Omental fat pad (tissue), 3 donors: ENCODE measurements at regions not wholly inside any gene's neighbourhood (a gene's known extent, or its start where the extent isn't known, plus 50 kb on each side); places are given as distances from the start of the nearest gene placed in this dataset.

Source experiments
- ATAC-seq: fragments of 150-250 bp; one replicate; pipeline ENCODE4 v1.9.1; 2016; ENCODE audit warnings: mild to moderate bottlenecking, moderate library complexity; ENCODE audit not compliant: low FRiP score
- DNase-seq: peaks from one replicate; pipeline ENCODE4 v3.0.0-alpha.2; 2019; ENCODE audit warnings: low spot score
- CTCF ChIP-seq, 3 donors: fragments of 450-650 bp; IDR thresholded peaks; one replicate each; pipeline ENCODE4 v1.5.1; 2016 to 2017; ENCODE audit warnings: antibody characterized with exemption in 3 of 3, mild to moderate bottlenecking in 3 of 3, moderate library complexity in 2 of 3

- DNase-seq (no peak), ATAC-seq (no peak)
- TF ChIP-seq CTCF (IDR thresholded peaks at IDR 0.05), result no peak
These were observed 201.0 kb downstream of the POSTN start for GRCh38 chr13:37397535-37397934.

GRCh38 chr13:37395544-37395943 is 203.0 kb downstream of the POSTN start:
- no peak for TF ChIP-seq CTCF (IDR thresholded peaks at IDR 0.05)
- no peak for DNase-seq
- ATAC-seq, result no peak

GRCh38 chr13:37392389-37392788 is 206.2 kb downstream of the POSTN start:
- ATAC-seq, result no peak

GRCh38 chr13:37390735-37391134 is 207.8 kb downstream of the POSTN start:
- TF ChIP-seq CTCF (IDR thresholded peaks at IDR 0.05), result no peak
- ATAC-seq (no peak), DNase-seq (no peak)

More at GRCh38 chr13:37392389-37392788, 206.2 kb downstream of the POSTN start:
- DNase-seq, result no peak
- no peak for TF ChIP-seq CTCF (IDR thresholded peaks at IDR 0.05)

- no peak for TF ChIP-seq CTCF (IDR thresholded peaks at IDR 0.05)
- no peak for ATAC-seq
- DNase-seq, result no peak
These were observed 212.5 kb downstream of the POSTN start for GRCh38 chr13:37385956-37386670.

GRCh38 chr13:37385248-37385647 is 213.3 kb downstream of the POSTN start:
- DNase-seq, result no peak
- no peak for TF ChIP-seq CTCF (IDR thresholded peaks at IDR 0.05)
- no peak for ATAC-seq

- ATAC-seq (no peak), DNase-seq (no peak)
- TF ChIP-seq CTCF (IDR thresholded peaks at IDR 0.05), result no peak
These were observed 214.7 kb downstream of the POSTN start for GRCh38 chr13:37383856-37384370.
